Suprapubic skin (tissue), 4 donors: ENCODE measurements at regions not wholly inside any gene's neighbourhood (a gene's known extent, or its start where the extent isn't known, plus 50 kb on each side); places are given as distances from the start of the nearest gene placed in this dataset.

Experiments used
- POLR2A ChIP-seq, 2 donors: fragments of 450-650 bp; IDR thresholded peaks; one replicate each; pipeline ENCODE4 v1.6.1; 2017; ENCODE audit warnings: antibody characterized with exemption in 2 of 2, mild to moderate bottlenecking in 2 of 2, moderate library complexity in 2 of 2
- POLR2AphosphoS5 ChIP-seq, 3 donors: sonication (generic); formaldehyde crosslinking; IDR thresholded peaks; one replicate each; pipeline ENCODE4 v1.6.1; 2017; ENCODE audit warnings: antibody characterized with exemption in 3 of 3

GRCh38 chr2:120480903-120481445 is 135.0 kb downstream of the INHBB start:
- TF ChIP-seq POLR2AphosphoS5 (IDR thresholded peaks at IDR 0.05) (no peak), POLR2A (IDR thresholded peaks at IDR 0.05) (no peak)
